Upper lobe of left lung (tissue), 4 donors: ENCODE measurements at regions not wholly inside any gene's neighbourhood (a gene's known extent, or its start where the extent isn't known, plus 50 kb on each side); places are given as distances from the start of the nearest gene placed in this dataset.

ENCODE experiments used
- CTCF ChIP-seq, 6 experiments: fragments of 450-650 bp in 4 of 6; fragments of 200-600 bp in 2 of 6; sonication (generic) in 2 of 6; IDR thresholded peaks; one replicate each; pipeline ENCODE4 v1.5.1; 2016 to 2019; ENCODE audit warnings: antibody characterized with exemption in 6 of 6
- POLR2A ChIP-seq, 4 donors: fragments of 450-650 bp; IDR thresholded peaks; one replicate each; pipeline ENCODE4 v1.5.1; 2016 to 2017; ENCODE audit warnings: antibody characterized with exemption in 4 of 4, mild to moderate bottlenecking in 2 of 4

- TF ChIP-seq POLR2A (IDR thresholded peaks at IDR 0.05) (no peak), CTCF (IDR thresholded peaks at IDR 0.05) (no peak)
Measured at GRCh38 chr9:23117616-23118015, 671.0 kb downstream of the DMRTA1 start.
